ENCODE measurements at regions not wholly inside any gene's neighbourhood (a gene's known extent, or its start where the extent isn't known, plus 50 kb on each side); places are given as distances from the start of the nearest gene placed in this dataset.

- TF ChIP-seq, protein P1, sequence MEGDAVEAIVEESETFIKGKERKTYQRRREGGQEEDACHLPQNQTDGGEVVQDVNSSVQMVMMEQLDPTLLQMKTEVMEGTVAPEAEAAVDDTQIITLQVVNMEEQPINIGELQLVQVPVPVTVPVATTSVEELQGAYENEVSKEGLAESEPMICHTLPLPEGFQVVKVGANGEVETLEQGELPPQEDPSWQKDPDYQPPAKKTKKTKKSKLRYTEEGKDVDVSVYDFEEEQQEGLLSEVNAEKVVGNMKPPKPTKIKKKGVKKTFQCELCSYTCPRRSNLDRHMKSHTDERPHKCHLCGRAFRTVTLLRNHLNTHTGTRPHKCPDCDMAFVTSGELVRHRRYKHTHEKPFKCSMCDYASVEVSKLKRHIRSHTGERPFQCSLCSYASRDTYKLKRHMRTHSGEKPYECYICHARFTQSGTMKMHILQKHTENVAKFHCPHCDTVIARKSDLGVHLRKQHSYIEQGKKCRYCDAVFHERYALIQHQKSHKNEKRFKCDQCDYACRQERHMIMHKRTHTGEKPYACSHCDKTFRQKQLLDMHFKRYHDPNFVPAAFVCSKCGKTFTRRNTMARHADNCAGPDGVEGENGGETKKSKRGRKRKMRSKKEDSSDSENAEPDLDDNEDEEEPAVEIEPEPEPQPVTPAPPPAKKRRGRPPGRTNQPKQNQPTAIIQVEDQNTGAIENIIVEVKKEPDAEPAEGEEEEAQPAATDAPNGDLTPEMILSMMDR (IDR thresholded peaks at IDR 0.05) = no peak
- no peak for TF ChIP-seq ZFX (IDR thresholded peaks at IDR 0.05; ENCODE audit: borderline replicate concordance)
These were observed 129.2 kb upstream of the DPH6 start for GRCh38 chr15:35674873-35675781.

Measured in 22Rv1 (cell line).